ENCODE measurements at regions not wholly inside any gene's neighbourhood (a gene's known extent, or its start where the extent isn't known, plus 50 kb on each side); places are given as distances from the start of the nearest gene placed in this dataset.

- TF ChIP-seq CTCF (conservative IDR thresholded peaks at IDR 0.05; ENCODE audit: low read length) (no peak), EZH2phosphoT487 (IDR thresholded peaks at IDR 0.05; ENCODE audit: borderline replicate concordance, low read depth, low read length) (no peak)
Observed at GRCh38 chr4:177097291-177097690, 212.4 kb upstream of the NEIL3 start.
